ENCODE measurements at regions not wholly inside any gene's neighbourhood (a gene's known extent, or its start where the extent isn't known, plus 50 kb on each side); places are given as distances from the start of the nearest gene placed in this dataset.

DNA sequence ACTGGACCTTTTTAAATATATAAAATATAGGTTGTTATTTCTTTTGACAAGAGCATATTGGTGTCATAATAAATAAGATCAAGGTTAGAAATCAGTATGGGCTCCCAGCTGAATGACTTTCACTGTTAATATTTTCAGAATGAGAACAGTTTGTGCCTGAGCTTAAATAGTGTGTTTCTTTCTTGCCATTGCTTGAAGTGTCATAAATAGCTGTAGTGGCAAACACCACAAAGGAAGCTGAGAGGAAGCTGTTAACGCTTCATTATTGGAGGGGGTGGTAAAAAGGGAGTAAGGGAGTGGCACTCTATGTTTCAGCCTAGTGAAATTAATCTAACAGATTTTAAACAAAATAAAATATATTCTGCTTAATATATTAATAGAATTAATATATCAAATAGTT is 1089.8 kb upstream of the NCAM2 start:
- no peak overlapping the region for H3K27ac Mint-ChIP-seq
- H3K4me3 Mint-ChIP-seq = no peak overlapping the region
- ATAC-seq (no peak), DNase-seq (no peak)
- CTCF ChIA-PET = no interaction called here
- H3K27me3 Mint-ChIP-seq (ENCODE audit: low read depth) = no peaks in the 10 kb centered on the region
- peaks cover 10% of the 10 kb centered on the region for H3K9me3 Mint-ChIP-seq (ENCODE audit: insufficient read depth)
- H3K36me3 Mint-ChIP-seq (ENCODE audit: low read depth) = no peaks in the 10 kb centered on the region
- POLR2A ChIA-PET = no interaction called here
- H3K4me1 Mint-ChIP-seq (ENCODE audit: low read depth) = no peaks in the 10 kb centered on the region

DNA sequence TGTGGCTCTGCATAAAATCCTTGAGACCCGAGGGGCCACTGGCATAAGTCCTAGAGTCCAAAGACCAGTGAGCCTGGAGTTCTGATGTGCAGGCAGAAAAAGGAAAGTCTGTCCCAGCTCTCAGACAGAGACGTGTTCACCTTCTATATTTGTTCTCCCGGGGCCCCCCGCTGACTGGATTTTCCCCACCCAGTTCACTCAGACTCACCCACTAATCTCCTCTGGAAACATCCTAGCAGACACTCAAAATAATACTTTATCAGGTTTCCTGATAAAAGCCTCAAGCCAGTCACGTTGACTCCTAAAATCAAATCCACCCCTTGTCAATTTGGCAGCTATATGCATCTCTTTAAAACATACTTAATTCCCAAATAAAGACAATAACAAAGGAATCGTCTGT is 1084.2 kb upstream of the NCAM2 start:
- ATAC-seq (no peak), DNase-seq (no peak)
- Mint-ChIP-seq H3K36me3 (ENCODE audit: low read depth) (no peaks in the 10 kb centered on the region), H3K27ac (no peak overlapping the region), H3K4me1 (ENCODE audit: low read depth) (no peaks in the 10 kb centered on the region), H3K4me3 (no peak overlapping the region), H3K9me3 (ENCODE audit: insufficient read depth) (peaks cover 14% of the 10 kb centered on the region), H3K27me3 (ENCODE audit: low read depth) (no peaks in the 10 kb centered on the region)
- ChIA-PET POLR2A (no interaction called here), CTCF (no interaction called here)

DNA sequence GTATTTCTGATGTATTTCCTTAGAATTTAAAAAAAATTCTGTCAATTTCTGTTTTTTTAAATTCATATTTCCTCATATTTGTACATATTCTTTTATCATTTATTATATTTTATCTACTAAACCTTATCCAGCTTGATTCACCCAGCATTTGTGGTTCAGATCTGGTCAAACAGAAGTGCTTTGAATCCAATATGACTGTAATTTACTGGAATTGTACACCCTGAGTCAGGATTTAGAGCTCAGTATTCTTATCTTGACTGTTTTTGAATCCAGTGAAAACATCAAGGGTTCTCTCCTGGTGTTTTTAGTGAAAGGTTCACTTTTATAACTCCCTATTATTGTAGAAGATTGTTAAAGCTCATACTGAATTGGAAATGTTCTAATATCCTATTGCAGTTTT is 1077.0 kb upstream of the NCAM2 start:
- H3K27me3 Mint-ChIP-seq (ENCODE audit: low read depth) = no peaks in the 10 kb centered on the region
- peaks cover 4% of the 10 kb centered on the region for H3K9me3 Mint-ChIP-seq (ENCODE audit: insufficient read depth)
- DNase-seq (no peak), ATAC-seq (no peak)
- no peaks in the 10 kb centered on the region for H3K4me1 Mint-ChIP-seq (ENCODE audit: low read depth)
- H3K36me3 Mint-ChIP-seq (ENCODE audit: low read depth) = no peaks in the 10 kb centered on the region
- H3K27ac Mint-ChIP-seq = no peak overlapping the region
- ChIA-PET CTCF (no interaction called here), POLR2A (no interaction called here)
- H3K4me3 Mint-ChIP-seq = no peak overlapping the region

DNA sequence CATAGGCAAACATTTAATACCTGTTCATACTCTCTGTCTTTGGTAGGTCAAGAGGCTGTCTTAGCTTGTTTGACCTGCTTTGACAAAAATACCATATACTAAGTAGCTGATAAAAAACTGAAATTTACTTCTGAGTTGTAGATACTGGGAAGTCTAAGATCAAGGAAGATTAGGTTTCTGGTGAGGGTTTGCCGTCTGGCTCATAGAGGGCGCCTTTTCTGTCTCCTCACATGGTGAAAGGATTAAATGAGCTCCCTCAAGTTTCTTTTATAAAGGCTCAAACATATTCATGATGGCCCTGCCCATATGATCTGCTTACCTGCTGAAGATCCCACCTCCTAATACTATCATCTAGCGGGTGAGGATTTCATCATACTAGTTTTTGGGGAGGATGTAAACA is 1076.1 kb upstream of the NCAM2 start:
- ChIA-PET CTCF (no interaction called here), POLR2A (no interaction called here)
- peaks cover 4% of the 10 kb centered on the region for H3K9me3 Mint-ChIP-seq (ENCODE audit: insufficient read depth)
- ATAC-seq (no peak), DNase-seq (no peak)
- no peaks in the 10 kb centered on the region for H3K4me1 Mint-ChIP-seq (ENCODE audit: low read depth)
- H3K36me3 Mint-ChIP-seq (ENCODE audit: low read depth) = no peaks in the 10 kb centered on the region
- H3K27me3 Mint-ChIP-seq (ENCODE audit: low read depth) = no peaks in the 10 kb centered on the region
- no peak overlapping the region for H3K27ac Mint-ChIP-seq
- H3K4me3 Mint-ChIP-seq = no peak overlapping the region

DNA sequence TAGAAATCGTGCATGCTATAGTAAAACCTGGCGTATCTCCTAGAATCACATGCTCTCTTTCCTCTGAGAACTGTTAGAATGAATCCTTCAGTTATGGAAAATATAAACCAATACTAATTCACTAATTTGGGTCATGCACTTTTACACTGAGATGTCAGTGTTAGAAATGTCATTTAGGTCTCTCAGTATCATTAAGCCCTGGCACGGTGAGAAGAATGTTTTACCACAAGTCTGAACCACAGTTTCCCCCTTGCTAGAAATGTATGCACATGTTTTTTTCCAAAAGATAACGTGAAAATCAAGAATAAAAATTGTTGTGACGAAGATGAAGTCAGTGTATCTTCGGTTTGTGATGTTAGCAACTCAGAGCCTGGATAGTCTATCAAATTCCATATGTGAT is 1062.7 kb upstream of the NCAM2 start:
- DNase-seq = no peak
- CTCF ChIA-PET = no interaction called here

DNA sequence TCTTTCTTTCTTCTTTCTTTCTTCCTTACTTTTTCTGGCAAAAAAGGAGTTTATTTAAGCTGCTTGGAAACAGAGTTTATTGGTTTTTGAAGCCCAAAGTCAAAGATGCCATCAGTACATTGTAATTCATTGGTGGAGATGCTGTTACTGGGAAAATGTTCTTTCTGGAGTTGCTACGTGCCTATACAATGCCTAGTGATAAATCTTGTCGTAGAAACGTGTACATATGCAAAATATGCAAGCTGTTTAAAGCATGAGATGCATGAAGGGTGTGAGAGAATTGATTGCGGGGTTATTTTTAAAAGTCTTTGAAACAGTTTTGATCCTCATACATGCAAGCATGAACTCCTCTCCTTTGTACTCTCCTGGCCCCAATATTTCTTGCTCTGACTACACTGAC is 1060.6 kb upstream of the NCAM2 start:
- no peak overlapping the region for H3K4me3 Mint-ChIP-seq
- DNase-seq (no peak), ATAC-seq (no peak)
- H3K4me1 Mint-ChIP-seq (ENCODE audit: low read depth) = no peaks in the 10 kb centered on the region
- no peaks in the 10 kb centered on the region for H3K27me3 Mint-ChIP-seq (ENCODE audit: low read depth)
- ChIA-PET POLR2A (no interaction called here), CTCF (no interaction called here)
- H3K9me3 Mint-ChIP-seq (ENCODE audit: insufficient read depth) = peaks cover 8% of the 10 kb centered on the region
- no peak overlapping the region for H3K27ac Mint-ChIP-seq
- no peaks in the 10 kb centered on the region for H3K36me3 Mint-ChIP-seq (ENCODE audit: low read depth)

More for the DNA sequence above, 1062.7 kb upstream of the NCAM2 start:
- Mint-ChIP-seq H3K4me3 (no peak overlapping the region), H3K27me3 (ENCODE audit: low read depth) (no peaks in the 10 kb centered on the region), H3K4me1 (ENCODE audit: low read depth) (no peaks in the 10 kb centered on the region), H3K9me3 (ENCODE audit: insufficient read depth) (peaks cover 8% of the 10 kb centered on the region), H3K27ac (no peak overlapping the region), H3K36me3 (ENCODE audit: low read depth) (no peaks in the 10 kb centered on the region)
- ATAC-seq = no peak
- POLR2A ChIA-PET = no interaction called here

DNA sequence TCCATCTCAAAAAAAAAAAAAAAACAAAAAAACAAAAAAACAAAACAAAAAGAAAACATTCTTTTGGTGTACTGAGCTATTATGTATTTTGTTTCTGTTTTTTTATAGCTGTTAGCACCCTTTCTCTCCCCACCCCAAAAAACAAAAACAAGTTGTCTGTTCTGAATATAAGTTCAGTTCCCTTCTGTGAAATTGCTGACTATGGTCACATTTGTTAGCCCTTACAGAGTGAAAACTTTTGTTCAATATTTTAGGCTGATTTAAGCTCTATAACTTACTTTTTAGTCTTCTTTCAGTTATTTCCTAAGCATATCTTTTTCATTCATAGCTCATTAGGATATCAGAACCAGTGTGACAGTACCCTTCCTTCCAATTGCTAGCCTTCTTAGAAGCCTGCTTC is 1056.6 kb upstream of the NCAM2 start:
- H3K27ac Mint-ChIP-seq = no peak overlapping the region
- H3K36me3 Mint-ChIP-seq (ENCODE audit: low read depth) = no peaks in the 10 kb centered on the region
- H3K27me3 Mint-ChIP-seq (ENCODE audit: low read depth) = no peaks in the 10 kb centered on the region
- H3K4me3 Mint-ChIP-seq = no peak overlapping the region
- CTCF ChIA-PET = no interaction called here
- peaks cover 14% of the 10 kb centered on the region for H3K9me3 Mint-ChIP-seq (ENCODE audit: insufficient read depth)
- no peaks in the 10 kb centered on the region for H3K4me1 Mint-ChIP-seq (ENCODE audit: low read depth)
- POLR2A ChIA-PET = no interaction called here
- DNase-seq = no peak
- ATAC-seq = no peak

DNA sequence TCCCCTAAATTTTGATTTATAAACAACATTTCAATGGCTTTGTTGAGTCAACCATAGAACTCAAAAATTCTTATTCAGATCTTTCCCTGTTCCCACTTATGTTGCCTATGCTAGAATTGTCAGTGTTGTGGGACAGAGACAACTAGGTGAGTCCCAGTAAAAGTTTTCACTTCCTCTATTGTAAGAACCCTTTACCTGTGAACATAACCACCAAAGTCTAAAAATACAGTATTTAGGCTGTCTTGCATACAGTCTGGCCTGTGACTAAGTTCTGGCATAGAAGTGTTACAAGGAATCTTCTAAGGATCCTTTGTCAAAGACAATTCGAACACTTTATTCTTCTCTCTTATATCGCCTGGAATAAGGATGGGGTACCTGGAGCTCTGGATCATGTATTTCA is 1047.9 kb upstream of the NCAM2 start:
- Mint-ChIP-seq H3K4me1 (ENCODE audit: low read depth) (no peaks in the 10 kb centered on the region), H3K36me3 (ENCODE audit: low read depth) (no peaks in the 10 kb centered on the region), H3K4me3 (no peak overlapping the region), H3K27ac (no peak overlapping the region), H3K9me3 (ENCODE audit: insufficient read depth) (peaks cover 9% of the 10 kb centered on the region), H3K27me3 (ENCODE audit: low read depth) (no peaks in the 10 kb centered on the region)
- no peak for DNase-seq
- no peak for ATAC-seq
- POLR2A ChIA-PET = no interaction called here
- CTCF ChIA-PET = no interaction called here

DNA sequence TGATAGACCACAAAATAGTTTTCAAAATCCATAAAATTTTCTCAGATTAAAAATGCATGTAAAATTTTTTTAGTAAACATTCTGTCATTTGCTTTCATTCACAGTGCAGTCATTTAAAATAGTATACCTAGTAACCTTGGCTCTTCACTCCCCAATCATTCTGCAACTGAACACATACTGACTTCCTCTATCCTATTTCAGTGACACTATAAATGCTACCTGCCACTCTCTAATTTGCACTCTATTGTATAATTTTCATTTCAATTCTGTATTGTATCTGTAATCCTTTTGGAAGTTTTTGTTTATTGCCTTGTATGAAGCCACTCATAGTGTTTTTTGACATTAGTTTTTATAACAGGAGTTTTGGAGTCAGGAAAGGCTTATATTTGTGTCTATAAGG is 1029.1 kb upstream of the NCAM2 start:
- no peaks in the 10 kb centered on the region for H3K27me3 Mint-ChIP-seq (ENCODE audit: low read depth)
- ATAC-seq = no peak
- no peaks in the 10 kb centered on the region for H3K36me3 Mint-ChIP-seq (ENCODE audit: low read depth)
- no peak for DNase-seq
- no peaks in the 10 kb centered on the region for H3K4me1 Mint-ChIP-seq (ENCODE audit: low read depth)
- no peak overlapping the region for H3K4me3 Mint-ChIP-seq
- ChIA-PET CTCF (no interaction called here), POLR2A (no interaction called here)
- H3K27ac Mint-ChIP-seq = no peak overlapping the region
- peaks cover 29% of the 10 kb centered on the region for H3K9me3 Mint-ChIP-seq (ENCODE audit: insufficient read depth)

DNA sequence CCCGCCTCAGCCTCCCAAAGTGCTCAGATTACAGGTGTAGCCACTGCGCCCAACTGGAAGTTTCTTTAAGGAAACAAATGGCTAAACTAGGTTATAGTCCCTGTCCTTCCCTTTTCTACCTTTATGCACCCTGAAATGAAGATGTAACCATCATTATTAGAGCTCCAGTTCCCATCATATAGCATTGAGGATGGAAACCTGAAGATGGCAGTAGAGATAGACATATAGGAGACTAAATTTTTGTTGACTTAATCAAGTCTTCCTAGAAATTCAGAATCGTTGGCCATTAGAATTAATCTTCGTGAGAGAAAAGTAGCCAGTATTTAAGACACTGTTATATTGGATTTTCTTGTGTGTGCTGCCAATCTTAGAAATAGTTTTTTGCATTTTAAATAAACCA is 1016.3 kb upstream of the NCAM2 start:
- ATAC-seq (no peak), DNase-seq (no peak)
- no peaks in the 10 kb centered on the region for H3K27me3 Mint-ChIP-seq (ENCODE audit: low read depth)
- no peaks in the 10 kb centered on the region for H3K36me3 Mint-ChIP-seq (ENCODE audit: low read depth)
- no peaks in the 10 kb centered on the region for H3K9me3 Mint-ChIP-seq (ENCODE audit: insufficient read depth)
- H3K27ac Mint-ChIP-seq = no peak overlapping the region
- POLR2A ChIA-PET = no interaction called here
- H3K4me3 Mint-ChIP-seq = no peak overlapping the region
- CTCF ChIA-PET = interaction anchor here (0.6 kb wide), 1 partner anchor 12 kb away, joined by 3 read pairs; no protein-coding TSS in a partner anchor
- H3K4me1 Mint-ChIP-seq (ENCODE audit: low read depth) = no peaks in the 10 kb centered on the region

DNA sequence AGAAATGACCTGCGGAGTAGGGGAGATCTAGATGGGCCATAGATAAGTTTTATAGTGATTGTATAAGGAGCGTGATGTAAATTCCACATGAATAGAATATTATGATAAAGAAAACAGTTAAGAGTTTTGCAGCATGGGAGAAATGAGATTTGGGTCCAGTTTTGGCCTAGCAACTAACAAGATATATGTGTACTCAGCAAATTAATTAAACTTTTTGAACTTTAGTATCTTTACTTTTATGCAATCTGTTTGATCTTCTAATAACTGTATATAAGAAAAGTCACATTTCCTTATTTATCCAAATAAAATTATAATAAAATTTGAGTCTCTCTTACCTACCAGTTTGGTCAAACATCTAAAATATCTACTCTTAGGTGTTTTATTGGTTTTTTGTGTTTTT is 1011.8 kb upstream of the NCAM2 start:
- Mint-ChIP-seq H3K27me3 (ENCODE audit: low read depth) (no peaks in the 10 kb centered on the region), H3K4me1 (ENCODE audit: low read depth) (no peaks in the 10 kb centered on the region), H3K4me3 (no peak overlapping the region), H3K27ac (no peak overlapping the region), H3K9me3 (ENCODE audit: insufficient read depth) (peaks cover 22% of the 10 kb centered on the region), H3K36me3 (ENCODE audit: low read depth) (no peaks in the 10 kb centered on the region)
- DNase-seq (no peak), ATAC-seq (no peak)
- ChIA-PET POLR2A (no interaction called here), CTCF (no interaction called here)

DNA sequence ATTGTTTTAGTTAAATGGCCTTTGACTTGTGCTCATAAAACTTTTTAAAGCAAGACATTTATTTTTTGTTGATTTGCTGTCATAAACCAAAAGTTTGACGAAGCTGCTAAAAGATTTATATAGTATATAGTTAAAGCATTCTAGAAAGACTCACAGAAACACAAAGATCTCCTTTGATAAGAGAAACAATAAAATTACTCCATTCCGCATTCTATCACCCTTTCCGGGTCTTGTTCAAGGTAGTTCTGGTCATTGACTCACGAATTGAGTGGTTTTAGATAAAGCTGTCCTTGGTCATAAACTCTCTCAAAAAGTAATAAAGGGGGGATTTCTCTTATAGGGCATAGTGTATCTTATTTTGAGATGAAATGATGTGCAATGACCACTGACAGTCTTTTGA is 1010.5 kb upstream of the NCAM2 start:
- CTCF ChIA-PET = no interaction called here
- no peak overlapping the region for H3K4me3 Mint-ChIP-seq
- no peaks in the 10 kb centered on the region for H3K36me3 Mint-ChIP-seq (ENCODE audit: low read depth)
- DNase-seq = no peak
- H3K27me3 Mint-ChIP-seq (ENCODE audit: low read depth) = no peaks in the 10 kb centered on the region
- POLR2A ChIA-PET = no interaction called here
- ATAC-seq = no peak
- no peaks in the 10 kb centered on the region for H3K4me1 Mint-ChIP-seq (ENCODE audit: low read depth)
- peaks cover 25% of the 10 kb centered on the region for H3K9me3 Mint-ChIP-seq (ENCODE audit: insufficient read depth)
- no peak overlapping the region for H3K27ac Mint-ChIP-seq

DNA sequence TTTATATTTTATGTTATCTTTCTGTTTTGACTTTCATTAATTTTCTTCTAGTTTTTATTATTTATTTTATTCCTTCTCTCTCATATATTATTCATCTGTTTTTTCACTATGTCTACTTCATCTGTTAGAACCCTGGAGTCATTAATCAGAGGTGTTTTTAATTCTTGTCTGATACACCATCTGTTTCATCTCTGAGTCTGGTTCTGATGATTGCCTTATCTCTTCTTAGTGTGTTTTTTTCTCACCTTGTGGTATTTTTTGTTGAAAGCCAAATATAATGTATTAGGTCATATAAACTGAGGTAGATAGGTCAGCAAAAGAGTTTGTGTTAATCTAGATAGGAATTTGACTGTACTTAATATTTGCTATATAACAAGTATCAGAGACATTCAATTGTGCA is 1005.7 kb upstream of the NCAM2 start:
- H3K4me3 Mint-ChIP-seq = no peak overlapping the region
- no peak overlapping the region for H3K27ac Mint-ChIP-seq
- DNase-seq = no peak
- no peaks in the 10 kb centered on the region for H3K36me3 Mint-ChIP-seq (ENCODE audit: low read depth)
- CTCF ChIA-PET = no interaction called here
- POLR2A ChIA-PET = no interaction called here
- no peak for ATAC-seq
- H3K27me3 Mint-ChIP-seq (ENCODE audit: low read depth) = no peaks in the 10 kb centered on the region
- no peaks in the 10 kb centered on the region for H3K4me1 Mint-ChIP-seq (ENCODE audit: low read depth)
- H3K9me3 Mint-ChIP-seq (ENCODE audit: insufficient read depth) = peaks cover 35% of the 10 kb centered on the region

DNA sequence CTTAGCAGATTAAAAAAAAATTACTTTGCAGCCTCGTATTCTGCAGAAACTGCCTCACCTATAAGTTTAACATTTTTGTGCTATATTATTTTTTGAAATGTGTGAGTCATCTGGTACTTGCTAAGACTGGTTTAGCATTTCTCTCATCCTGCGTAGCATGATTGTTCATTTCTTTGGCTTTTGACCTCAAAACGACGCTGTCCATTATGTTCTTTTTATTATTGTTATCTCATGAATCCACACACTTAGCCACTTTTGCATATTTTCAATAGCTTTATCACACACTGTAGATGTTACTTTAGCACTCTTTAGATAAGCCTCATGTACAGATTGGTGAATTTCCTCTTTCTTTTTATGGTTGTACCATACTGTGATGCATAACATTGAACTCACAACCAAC is 1004.9 kb upstream of the NCAM2 start:
- no peaks in the 10 kb centered on the region for H3K27me3 Mint-ChIP-seq (ENCODE audit: low read depth)

More for the DNA sequence above, 1004.9 kb upstream of the NCAM2 start:
- ChIA-PET CTCF (no interaction called here), POLR2A (no interaction called here)
- no peaks in the 10 kb centered on the region for H3K36me3 Mint-ChIP-seq (ENCODE audit: low read depth)
- H3K4me3 Mint-ChIP-seq = no peak overlapping the region
- H3K4me1 Mint-ChIP-seq (ENCODE audit: low read depth) = no peaks in the 10 kb centered on the region
- peaks cover 28% of the 10 kb centered on the region for H3K9me3 Mint-ChIP-seq (ENCODE audit: insufficient read depth)
- no peak overlapping the region for H3K27ac Mint-ChIP-seq
- DNase-seq (no peak), ATAC-seq (no peak)
